OCI-LY1 (cell line): ENCODE measurements at regions not wholly inside any gene's neighbourhood (a gene's known extent, or its start where the extent isn't known, plus 50 kb on each side); places are given as distances from the start of the nearest gene placed in this dataset.

Experiments
- EZH2 ChIP-seq: fragments of 200-600 bp; sonication (generic), shearing (Covaris generic); IDR thresholded peaks from 2 replicates; pipeline ENCODE4 v1.8.0; 2017; ENCODE audit warnings: borderline replicate concordance, mixed run types, mild to moderate bottlenecking, antibody characterized with exemption, low read length, moderate library complexity, mixed read lengths
- TF ChIP-seq, protein P1 (sequence below): fragments of 200-600 bp; sonication (generic), shearing (Covaris generic); IDR thresholded peaks from 2 replicates; pipeline ENCODE4 v1.5.1; 2017; ENCODE audit warnings: mild to moderate bottlenecking, antibody characterized with exemption, low read length, moderate library complexity, mixed read lengths

DNA sequence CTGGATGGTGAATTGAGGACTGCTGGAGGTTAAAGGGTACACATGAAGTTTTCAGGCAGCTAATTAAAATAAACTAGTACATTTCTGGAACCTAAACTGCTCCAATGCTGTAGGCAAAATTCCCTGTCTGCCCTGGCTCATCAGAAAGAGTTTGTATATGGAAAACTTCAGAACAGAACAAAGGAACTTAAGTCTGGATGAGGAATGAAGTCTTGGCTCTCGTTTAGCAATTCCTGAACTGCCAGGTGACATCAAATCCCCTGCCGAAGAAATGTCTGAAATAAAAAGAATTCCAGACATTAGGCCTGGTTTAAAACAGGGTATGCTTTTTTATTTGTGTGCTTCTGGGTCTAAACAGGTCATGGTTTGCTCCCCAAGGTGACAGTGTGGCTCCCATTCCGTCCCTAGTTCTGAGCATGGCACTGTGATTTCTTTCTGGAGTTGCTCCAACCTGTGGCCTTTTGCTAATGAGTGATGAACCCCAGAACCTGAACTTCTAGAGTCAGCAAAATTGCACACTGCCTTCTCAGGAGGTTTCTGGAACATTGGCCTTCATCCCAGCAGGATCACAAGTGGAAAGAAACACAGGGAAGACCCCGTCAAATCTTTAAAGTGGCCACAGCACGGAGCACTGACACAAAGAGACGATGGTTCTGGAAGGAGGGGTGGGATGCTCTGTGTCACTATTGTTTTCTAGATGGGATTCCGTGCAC, 129.4 kb upstream of the NAA20 start:
- TF ChIP-seq, protein P1, sequence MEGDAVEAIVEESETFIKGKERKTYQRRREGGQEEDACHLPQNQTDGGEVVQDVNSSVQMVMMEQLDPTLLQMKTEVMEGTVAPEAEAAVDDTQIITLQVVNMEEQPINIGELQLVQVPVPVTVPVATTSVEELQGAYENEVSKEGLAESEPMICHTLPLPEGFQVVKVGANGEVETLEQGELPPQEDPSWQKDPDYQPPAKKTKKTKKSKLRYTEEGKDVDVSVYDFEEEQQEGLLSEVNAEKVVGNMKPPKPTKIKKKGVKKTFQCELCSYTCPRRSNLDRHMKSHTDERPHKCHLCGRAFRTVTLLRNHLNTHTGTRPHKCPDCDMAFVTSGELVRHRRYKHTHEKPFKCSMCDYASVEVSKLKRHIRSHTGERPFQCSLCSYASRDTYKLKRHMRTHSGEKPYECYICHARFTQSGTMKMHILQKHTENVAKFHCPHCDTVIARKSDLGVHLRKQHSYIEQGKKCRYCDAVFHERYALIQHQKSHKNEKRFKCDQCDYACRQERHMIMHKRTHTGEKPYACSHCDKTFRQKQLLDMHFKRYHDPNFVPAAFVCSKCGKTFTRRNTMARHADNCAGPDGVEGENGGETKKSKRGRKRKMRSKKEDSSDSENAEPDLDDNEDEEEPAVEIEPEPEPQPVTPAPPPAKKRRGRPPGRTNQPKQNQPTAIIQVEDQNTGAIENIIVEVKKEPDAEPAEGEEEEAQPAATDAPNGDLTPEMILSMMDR: no peak
- no peak for TF ChIP-seq EZH2
